ENCODE measurements at regions not wholly inside any gene's neighbourhood (a gene's known extent, or its start where the extent isn't known, plus 50 kb on each side); places are given as distances from the start of the nearest gene placed in this dataset.

DNA sequence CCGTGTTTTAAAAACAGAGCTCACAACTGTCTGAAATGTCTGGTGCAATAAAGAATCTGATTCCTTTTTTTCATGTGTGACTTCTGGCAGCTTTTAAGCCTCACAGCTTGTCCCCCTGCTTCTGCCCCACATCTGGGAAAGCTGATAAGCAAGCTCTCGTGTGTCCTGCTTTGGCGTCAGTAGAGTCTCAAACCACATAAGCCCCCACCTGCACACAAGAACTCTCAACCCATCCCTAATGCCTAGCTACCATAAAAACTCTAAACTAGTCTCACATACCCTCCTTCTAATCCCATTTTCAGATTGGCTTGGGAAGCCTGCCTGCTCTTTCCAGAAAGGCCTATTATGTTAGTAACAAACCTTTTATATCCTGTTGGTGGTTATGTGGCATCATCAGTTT lies 94.6 kb upstream of the DAB1 start:
- no peak overlapping the region for H2AFZ ChIP-seq (replicated peaks)
- no peak overlapping the region for H3K4me3 Mint-ChIP-seq
- peaks cover 2% of the 10 kb centered on the region for H3K27me3 Mint-ChIP-seq (ENCODE audit: insufficient read depth, low read depth)
- no peaks in the 10 kb centered on the region for H3K27me3 ChIP-seq
- peaks cover 16% of the 10 kb centered on the region for H3K4me1 Mint-ChIP-seq
- H3K27ac ChIP-seq: no peak overlapping the region
- no peak for DNase-seq (ENCODE audit: low spot score)
- H3K9me3 Mint-ChIP-seq: no peaks in the 10 kb centered on the region
- TF ChIP-seq, protein P1, sequence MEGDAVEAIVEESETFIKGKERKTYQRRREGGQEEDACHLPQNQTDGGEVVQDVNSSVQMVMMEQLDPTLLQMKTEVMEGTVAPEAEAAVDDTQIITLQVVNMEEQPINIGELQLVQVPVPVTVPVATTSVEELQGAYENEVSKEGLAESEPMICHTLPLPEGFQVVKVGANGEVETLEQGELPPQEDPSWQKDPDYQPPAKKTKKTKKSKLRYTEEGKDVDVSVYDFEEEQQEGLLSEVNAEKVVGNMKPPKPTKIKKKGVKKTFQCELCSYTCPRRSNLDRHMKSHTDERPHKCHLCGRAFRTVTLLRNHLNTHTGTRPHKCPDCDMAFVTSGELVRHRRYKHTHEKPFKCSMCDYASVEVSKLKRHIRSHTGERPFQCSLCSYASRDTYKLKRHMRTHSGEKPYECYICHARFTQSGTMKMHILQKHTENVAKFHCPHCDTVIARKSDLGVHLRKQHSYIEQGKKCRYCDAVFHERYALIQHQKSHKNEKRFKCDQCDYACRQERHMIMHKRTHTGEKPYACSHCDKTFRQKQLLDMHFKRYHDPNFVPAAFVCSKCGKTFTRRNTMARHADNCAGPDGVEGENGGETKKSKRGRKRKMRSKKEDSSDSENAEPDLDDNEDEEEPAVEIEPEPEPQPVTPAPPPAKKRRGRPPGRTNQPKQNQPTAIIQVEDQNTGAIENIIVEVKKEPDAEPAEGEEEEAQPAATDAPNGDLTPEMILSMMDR (IDR thresholded peaks at IDR 0.05): no peak
- TF ChIP-seq EZH2phosphoT487 (IDR thresholded peaks at IDR 0.05): no peak
- no peak for TF ChIP-seq EZH2 (IDR thresholded peaks at IDR 0.05)
- H3K27ac Mint-ChIP-seq: peak overlapping the region; percentile 15
- no peaks in the 10 kb centered on the region for H3K79me2 ChIP-seq (ENCODE audit: low read depth)
- no peak overlapping the region for H3K4me3 ChIP-seq
- H3K36me3 Mint-ChIP-seq: no peaks in the 10 kb centered on the region
- peaks cover 26% of the 10 kb centered on the region for H3K4me1 ChIP-seq
- no peak overlapping the region for H3K4me2 ChIP-seq
- no peaks in the 10 kb centered on the region for H3K36me3 ChIP-seq
- H4K20me1 ChIP-seq (ENCODE audit: low read depth): no peaks in the 10 kb centered on the region
- no peaks in the 10 kb centered on the region for H3K9me3 ChIP-seq (ENCODE audit: low read depth)
- no peak overlapping the region for H3K9ac ChIP-seq
- H3F3A ChIP-seq (ENCODE audit: low read depth): peaks cover 11% of the 10 kb centered on the region

DNA sequence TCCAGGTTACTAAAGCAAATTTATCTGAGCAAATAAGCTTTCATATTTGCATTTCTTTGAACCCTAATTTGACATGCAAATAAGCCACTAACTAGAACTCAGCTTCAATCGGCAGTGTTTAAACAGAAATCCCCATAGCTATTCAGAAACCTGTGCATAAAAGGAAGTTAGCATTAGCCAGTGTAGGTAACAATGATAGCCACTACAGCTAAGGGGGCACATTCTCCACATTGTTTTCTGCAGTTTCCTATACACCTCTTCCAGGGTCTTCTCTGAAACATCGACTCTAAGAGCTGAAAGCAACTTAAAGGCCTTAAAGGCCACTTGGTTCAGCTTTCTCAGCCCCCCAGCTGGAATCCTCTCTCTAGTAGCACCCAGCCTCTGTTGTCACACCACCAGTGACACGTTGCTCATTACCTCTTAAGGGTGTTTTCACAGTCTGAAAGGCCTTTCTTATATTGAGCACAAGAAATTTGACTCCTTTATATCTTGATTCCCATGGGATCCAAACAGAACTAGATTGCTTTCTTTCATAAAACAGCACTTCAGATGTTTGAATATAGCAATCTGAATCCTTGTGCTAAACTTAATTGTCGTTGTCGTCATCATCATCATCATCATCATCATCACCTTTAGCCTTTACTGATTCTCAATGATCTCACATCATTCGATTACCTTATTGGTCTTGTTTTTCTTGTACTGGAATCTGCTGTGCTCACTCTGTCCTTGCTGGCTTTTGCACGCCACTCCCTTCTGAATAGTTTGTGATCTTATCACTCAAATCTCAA lies 93.9 kb upstream of the DAB1 start:
- Histone ChIP-seq H3K4me3 (no peak overlapping the region), H3K9me3 (ENCODE audit: low read depth) (no peaks in the 10 kb centered on the region), H3K4me1 (peaks cover 26% of the 10 kb centered on the region), H3K27ac (no peak overlapping the region), H3K9ac (no peak overlapping the region), H2AFZ (replicated peaks) (no peak overlapping the region), H3K36me3 (no peaks in the 10 kb centered on the region), H3K79me2 (ENCODE audit: low read depth) (no peaks in the 10 kb centered on the region), H4K20me1 (ENCODE audit: low read depth) (no peaks in the 10 kb centered on the region), H3K4me2 (no peak overlapping the region), H3F3A (ENCODE audit: low read depth) (peaks cover 11% of the 10 kb centered on the region), H3K27me3 (no peaks in the 10 kb centered on the region)
- Mint-ChIP-seq H3K9me3 (no peaks in the 10 kb centered on the region), H3K27me3 (ENCODE audit: insufficient read depth, low read depth) (peaks cover 2% of the 10 kb centered on the region), H3K36me3 (no peaks in the 10 kb centered on the region), H3K4me1 (peaks cover 16% of the 10 kb centered on the region), H3K4me3 (no peak overlapping the region), H3K27ac (no peak overlapping the region)
- peak; percentile 6 for DNase-seq (ENCODE audit: low spot score)
- TF ChIP-seq, protein P1 (IDR thresholded peaks at IDR 0.05): no peak
- TF ChIP-seq EZH2phosphoT487 (IDR thresholded peaks at IDR 0.05): no peak
- no peak for TF ChIP-seq EZH2 (IDR thresholded peaks at IDR 0.05)

DNA sequence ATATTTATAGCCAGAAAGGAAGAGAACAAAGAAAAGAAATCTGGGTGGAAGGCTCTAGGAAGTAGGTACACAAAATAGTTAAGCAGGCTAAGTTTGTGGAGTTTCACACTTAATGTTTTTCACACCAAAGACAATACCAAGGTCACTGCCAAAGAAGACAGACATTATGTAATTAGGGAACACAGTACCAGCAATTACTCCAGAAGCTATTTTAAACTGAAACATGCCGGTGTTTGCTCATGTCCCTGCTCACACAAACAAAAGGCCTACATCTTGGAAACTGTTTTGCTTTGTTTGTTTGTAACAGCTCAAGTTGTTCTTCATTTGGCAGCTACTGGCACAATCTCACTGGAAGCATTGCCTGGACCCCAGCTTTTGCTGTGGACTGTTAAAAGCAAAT lies 88.5 kb upstream of the DAB1 start:
- no peaks in the 10 kb centered on the region for H3K27me3 Mint-ChIP-seq (ENCODE audit: insufficient read depth, low read depth)
- DNase-seq (ENCODE audit: low spot score): no peak
- Histone ChIP-seq H3K79me2 (ENCODE audit: low read depth) (no peaks in the 10 kb centered on the region), H3K27ac (no peak overlapping the region), H3K36me3 (no peaks in the 10 kb centered on the region), H3K27me3 (no peaks in the 10 kb centered on the region), H3K9me3 (ENCODE audit: low read depth) (no peaks in the 10 kb centered on the region), H2AFZ (replicated peaks) (no peak overlapping the region), H3K9ac (no peak overlapping the region), H3K4me2 (no peak overlapping the region), H4K20me1 (ENCODE audit: low read depth) (no peaks in the 10 kb centered on the region), H3K4me3 (no peak overlapping the region), H3K4me1 (peaks cover 4% of the 10 kb centered on the region), H3F3A (ENCODE audit: low read depth) (no peaks in the 10 kb centered on the region)
- no peaks in the 10 kb centered on the region for H3K4me1 Mint-ChIP-seq
- H3K9me3 Mint-ChIP-seq: no peaks in the 10 kb centered on the region
- no peak overlapping the region for H3K4me3 Mint-ChIP-seq
- H3K27ac Mint-ChIP-seq: no peak overlapping the region
- no peaks in the 10 kb centered on the region for H3K36me3 Mint-ChIP-seq
- TF ChIP-seq EZH2 (IDR thresholded peaks at IDR 0.05) (no peak), EZH2phosphoT487 (IDR thresholded peaks at IDR 0.05) (no peak)
- TF ChIP-seq, protein P1 (IDR thresholded peaks at IDR 0.05): no peak

Data from neural progenitor cell (in vitro differentiated cells).